ENCODE measurements at regions not wholly inside any gene's neighbourhood (a gene's known extent, or its start where the extent isn't known, plus 50 kb on each side); places are given as distances from the start of the nearest gene placed in this dataset.

- no peak for DNase-seq
- Histone ChIP-seq H3K9me3 (replicated peaks; ENCODE audit: control insufficient read depth, low read depth, low read length) (peaks cover 4% of the 10 kb centered on the region), H3K27ac (ENCODE audit: low read length) (no peak overlapping the region), H3K4me3 (ENCODE audit: low read length) (no peak overlapping the region), H3K27me3 (ENCODE audit: control insufficient read depth, insufficient read depth, low read length) (no peaks in the 10 kb centered on the region), H3K36me3 (ENCODE audit: control insufficient read depth, insufficient read depth, low read length) (no peaks in the 10 kb centered on the region), H3K4me1 (ENCODE audit: control insufficient read depth, insufficient read depth, low read length) (no peaks in the 10 kb centered on the region)
- no CpG with 5 or more reads among the region's 3 CpGs for WGBS (ENCODE audit: insufficient coverage)
Measured at GRCh38 chr1:113314600-113314999, 75.7 kb upstream of the MAGI3 start.

- DNase-seq, result no peak
- Histone ChIP-seq H3K9me3 (replicated peaks; ENCODE audit: control insufficient read depth, low read depth, low read length) (no peaks in the 10 kb centered on the region), H3K27ac (ENCODE audit: low read length) (no peak overlapping the region), H3K27me3 (ENCODE audit: control insufficient read depth, insufficient read depth, low read length) (no peaks in the 10 kb centered on the region), H3K4me1 (ENCODE audit: control insufficient read depth, insufficient read depth, low read length) (no peaks in the 10 kb centered on the region), H3K4me3 (ENCODE audit: low read length) (no peak overlapping the region), H3K36me3 (ENCODE audit: control insufficient read depth, insufficient read depth, low read length) (no peaks in the 10 kb centered on the region)
Measured at GRCh38 chr1:113320272-113320671, 70.0 kb upstream of the MAGI3 start.

GRCh38 chr1:113320972-113321680 is 69.2 kb upstream of the MAGI3 start:
- Histone ChIP-seq H3K9me3 (replicated peaks; ENCODE audit: control insufficient read depth, low read depth, low read length) (no peaks in the 10 kb centered on the region), H3K4me3 (ENCODE audit: low read length) (no peak overlapping the region), H3K4me1 (ENCODE audit: control insufficient read depth, insufficient read depth, low read length) (no peaks in the 10 kb centered on the region), H3K36me3 (ENCODE audit: control insufficient read depth, insufficient read depth, low read length) (no peaks in the 10 kb centered on the region), H3K27me3 (ENCODE audit: control insufficient read depth, insufficient read depth, low read length) (no peaks in the 10 kb centered on the region), H3K27ac (ENCODE audit: low read length) (no peak overlapping the region)
- DNase-seq, result no peak
- WGBS (ENCODE audit: insufficient coverage), result no CpG with 5 or more reads among the region's 3 CpGs

GRCh38 chr1:113321771-113322387 is 68.4 kb upstream of the MAGI3 start:
- WGBS (ENCODE audit: insufficient coverage), result 78% methylated on average over 1 of the region's 3 CpGs
- Histone ChIP-seq H3K4me3 (ENCODE audit: low read length) (no peak overlapping the region), H3K4me1 (ENCODE audit: control insufficient read depth, insufficient read depth, low read length) (no peaks in the 10 kb centered on the region), H3K27me3 (ENCODE audit: control insufficient read depth, insufficient read depth, low read length) (no peaks in the 10 kb centered on the region), H3K9me3 (replicated peaks; ENCODE audit: control insufficient read depth, low read depth, low read length) (no peaks in the 10 kb centered on the region), H3K36me3 (ENCODE audit: control insufficient read depth, insufficient read depth, low read length) (no peaks in the 10 kb centered on the region), H3K27ac (ENCODE audit: low read length) (no peak overlapping the region)
- DNase-seq, result no peak

- no peaks in the 10 kb centered on the region for H3K27me3 ChIP-seq (ENCODE audit: control insufficient read depth, insufficient read depth, low read length)
- no peak overlapping the region for H3K4me3 ChIP-seq (ENCODE audit: low read length)
- no peak for DNase-seq
- no peak overlapping the region for H3K27ac ChIP-seq (ENCODE audit: low read length)
- no peaks in the 10 kb centered on the region for H3K4me1 ChIP-seq (ENCODE audit: control insufficient read depth, insufficient read depth, low read length)
- H3K9me3 ChIP-seq (replicated peaks; ENCODE audit: control insufficient read depth, low read depth, low read length), result no peaks in the 10 kb centered on the region
- H3K36me3 ChIP-seq (ENCODE audit: control insufficient read depth, insufficient read depth, low read length), result no peaks in the 10 kb centered on the region
- WGBS (ENCODE audit: insufficient coverage), result no CpG with 5 or more reads among the region's 1 CpG
Measured at GRCh38 chr1:113322439-113322838, 67.9 kb upstream of the MAGI3 start.

- no peaks in the 10 kb centered on the region for H3K4me1 ChIP-seq (ENCODE audit: control insufficient read depth, insufficient read depth, low read length)
- WGBS (ENCODE audit: insufficient coverage), result 67% methylated on average over 3 of the region's 3 CpGs
- no peak overlapping the region for H3K27ac ChIP-seq (ENCODE audit: low read length)
- no peaks in the 10 kb centered on the region for H3K9me3 ChIP-seq (replicated peaks; ENCODE audit: control insufficient read depth, low read depth, low read length)
- H3K27me3 ChIP-seq (ENCODE audit: control insufficient read depth, insufficient read depth, low read length), result no peaks in the 10 kb centered on the region
- no peak overlapping the region for H3K4me3 ChIP-seq (ENCODE audit: low read length)
- no peaks in the 10 kb centered on the region for H3K36me3 ChIP-seq (ENCODE audit: control insufficient read depth, insufficient read depth, low read length)
- no peak for DNase-seq
Measured at GRCh38 chr1:113325022-113325421, 65.3 kb upstream of the MAGI3 start.

- Histone ChIP-seq H3K4me1 (ENCODE audit: control insufficient read depth, insufficient read depth, low read length) (no peaks in the 10 kb centered on the region), H3K27me3 (ENCODE audit: control insufficient read depth, insufficient read depth, low read length) (no peaks in the 10 kb centered on the region), H3K4me3 (ENCODE audit: low read length) (no peak overlapping the region), H3K9me3 (replicated peaks; ENCODE audit: control insufficient read depth, low read depth, low read length) (no peaks in the 10 kb centered on the region), H3K27ac (ENCODE audit: low read length) (no peak overlapping the region), H3K36me3 (ENCODE audit: control insufficient read depth, insufficient read depth, low read length) (no peaks in the 10 kb centered on the region)
- DNase-seq, result no peak
- WGBS (ENCODE audit: insufficient coverage), result no CpG with 5 or more reads among the region's 2 CpGs
Measured at GRCh38 chr1:113326976-113327375, 63.3 kb upstream of the MAGI3 start.

GRCh38 chr1:113333056-113333455 is 57.3 kb upstream of the MAGI3 start:
- WGBS (ENCODE audit: insufficient coverage), result no CpG with 5 or more reads among the region's 2 CpGs
- Histone ChIP-seq H3K36me3 (ENCODE audit: control insufficient read depth, insufficient read depth, low read length) (no peaks in the 10 kb centered on the region), H3K27me3 (ENCODE audit: control insufficient read depth, insufficient read depth, low read length) (no peaks in the 10 kb centered on the region), H3K9me3 (replicated peaks; ENCODE audit: control insufficient read depth, low read depth, low read length) (no peaks in the 10 kb centered on the region), H3K4me1 (ENCODE audit: control insufficient read depth, insufficient read depth, low read length) (no peaks in the 10 kb centered on the region), H3K27ac (ENCODE audit: low read length) (no peak overlapping the region), H3K4me3 (ENCODE audit: low read length) (no peak overlapping the region)
- no peak for DNase-seq

- no peaks in the 10 kb centered on the region for H3K36me3 ChIP-seq (ENCODE audit: control insufficient read depth, insufficient read depth, low read length)
- no peak overlapping the region for H3K27ac ChIP-seq (ENCODE audit: low read length)
- no peaks in the 10 kb centered on the region for H3K9me3 ChIP-seq (replicated peaks; ENCODE audit: control insufficient read depth, low read depth, low read length)
- H3K4me1 ChIP-seq (ENCODE audit: control insufficient read depth, insufficient read depth, low read length), result no peaks in the 10 kb centered on the region
- WGBS (ENCODE audit: insufficient coverage), result no CpG with 5 or more reads among the region's 1 CpG
- H3K27me3 ChIP-seq (ENCODE audit: control insufficient read depth, insufficient read depth, low read length), result no peaks in the 10 kb centered on the region
- no peak for DNase-seq
- no peak overlapping the region for H3K4me3 ChIP-seq (ENCODE audit: low read length)
Measured at GRCh38 chr1:113340038-113340437, 50.3 kb upstream of the MAGI3 start.
